Activated CD4-positive, alpha-beta T cell treated with anti-CD3 and anti-CD28 coated beads, Interleukin-2, amount 10 ng/mL, durations not matched to agents 24 days and 14 days (primary cell): ENCODE measurements at regions not wholly inside any gene's neighbourhood (a gene's known extent, or its start where the extent isn't known, plus 50 kb on each side); places are given as distances from the start of the nearest gene placed in this dataset.

Source experiments
- DNase-seq: peaks from one replicate; pipeline ENCODE4 v3.0.0; 2022
- H3K27ac Mint-ChIP-seq: one replicate; pipeline ENCODE4 v1.8.0; 2022; ENCODE audit warnings: mild to moderate bottlenecking, mixed read lengths
- H3K27me3 Mint-ChIP-seq: one replicate; pipeline ENCODE4 v1.8.0; 2022; ENCODE audit warnings: mixed read lengths
- H3K36me3 Mint-ChIP-seq: one replicate; pipeline ENCODE4 v1.8.0; 2022; ENCODE audit warnings: low read depth, mild to moderate bottlenecking, mixed read lengths
- H3K4me1 Mint-ChIP-seq: one replicate; pipeline ENCODE4 v1.8.0; 2021; ENCODE audit warnings: mixed read lengths
- H3K4me3 Mint-ChIP-seq: one replicate; pipeline ENCODE4 v1.8.0; 2022; ENCODE audit warnings: mild to moderate bottlenecking, moderate library complexity, mixed read lengths
- H3K9me3 Mint-ChIP-seq: one replicate; pipeline ENCODE4 v1.8.0; 2021; ENCODE audit warnings: mixed read lengths
- intact Hi-C: fragments of 100-400 bp; cut with micrococcal nuclease; formaldehyde crosslinking; loops from one replicate; pipeline ENCODE4 v1.15.1; 2023

DNA sequence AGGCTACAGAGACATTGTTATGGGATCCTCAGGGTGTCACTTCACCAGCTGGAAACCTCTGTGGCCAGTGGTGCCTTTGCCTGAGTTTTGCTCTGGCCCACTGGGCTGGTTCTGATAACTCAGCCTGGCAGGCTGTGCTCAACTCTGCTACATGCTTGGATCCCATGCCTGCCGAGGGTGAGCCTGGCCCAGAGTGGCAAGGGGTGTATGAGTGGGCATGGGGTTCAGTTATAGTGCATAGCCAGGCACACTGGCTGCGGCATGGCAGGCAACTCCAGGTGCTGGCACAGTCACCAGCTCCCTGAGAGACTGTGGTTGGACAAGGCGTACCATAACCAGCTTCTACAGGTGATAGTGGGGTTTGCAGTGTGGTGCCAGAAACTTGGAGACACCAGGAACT lies 107.0 kb upstream of the PCDH15 start:
- Mint-ChIP-seq H3K4me1 (no peaks in the 10 kb centered on the region), H3K36me3 (no peaks in the 10 kb centered on the region), H3K27me3 (no peaks in the 10 kb centered on the region), H3K4me3 (no peak overlapping the region), H3K9me3 (no peaks in the 10 kb centered on the region), H3K27ac (no peak overlapping the region)
- DNase-seq: no peak
- intact Hi-C loops: no loop called here

DNA sequence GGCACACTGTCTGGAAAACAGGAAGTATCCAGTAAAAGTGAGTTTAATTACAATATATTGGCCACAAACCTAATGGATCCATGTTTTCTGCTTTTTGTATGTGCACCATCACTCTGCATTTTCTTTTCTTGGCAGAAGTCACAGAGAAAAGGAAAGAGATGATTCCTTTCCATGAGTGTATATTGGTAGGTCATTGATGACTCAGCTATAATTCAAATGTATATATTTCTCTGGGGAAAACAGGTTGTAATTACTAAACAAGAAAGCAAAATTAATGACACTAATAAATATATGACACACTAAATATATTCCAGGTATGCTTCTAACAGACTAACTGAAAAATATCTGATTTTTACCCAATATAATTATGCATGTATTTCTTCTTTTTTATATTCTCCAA lies 105.9 kb upstream of the PCDH15 start:
- Mint-ChIP-seq H3K27ac (no peak overlapping the region), H3K27me3 (no peaks in the 10 kb centered on the region), H3K36me3 (no peaks in the 10 kb centered on the region), H3K9me3 (no peaks in the 10 kb centered on the region), H3K4me3 (no peak overlapping the region), H3K4me1 (no peaks in the 10 kb centered on the region)
- intact Hi-C loops: no loop called here
- no peak for DNase-seq

DNA sequence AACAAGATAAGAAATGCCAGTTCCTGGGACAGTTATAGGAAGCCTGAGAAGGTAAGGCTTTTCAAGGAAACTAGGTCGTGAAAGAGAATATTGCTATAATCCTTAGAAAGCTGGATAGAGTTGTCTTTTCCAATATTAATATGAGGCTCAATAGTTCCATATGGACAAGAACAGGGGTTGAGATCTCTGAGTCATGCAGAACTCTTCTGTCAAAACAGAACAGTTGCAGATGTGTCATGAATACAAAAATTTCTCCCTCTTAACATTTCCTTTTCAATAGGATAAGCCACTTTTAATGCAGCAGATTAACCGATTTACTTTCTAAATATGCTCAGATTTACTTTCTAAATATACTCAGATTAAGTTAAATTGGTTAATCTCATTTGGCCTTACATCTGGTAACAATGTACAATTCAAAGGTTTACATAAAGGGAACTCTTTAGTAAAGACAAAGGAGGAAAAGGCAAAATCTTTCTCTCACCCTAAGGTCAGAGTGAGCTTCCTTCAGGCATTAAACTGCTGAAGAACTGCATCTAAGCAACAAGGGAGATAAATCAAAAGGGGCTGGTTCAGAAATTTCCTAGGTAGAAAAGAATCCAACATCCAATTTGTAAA lies 104.7 kb upstream of the PCDH15 start:
- Mint-ChIP-seq H3K27me3 (no peaks in the 10 kb centered on the region), H3K4me1 (no peaks in the 10 kb centered on the region), H3K27ac (no peak overlapping the region), H3K36me3 (no peaks in the 10 kb centered on the region), H3K9me3 (no peaks in the 10 kb centered on the region), H3K4me3 (no peak overlapping the region)
- DNase-seq: no peak
- intact Hi-C loops: no loop called here

DNA sequence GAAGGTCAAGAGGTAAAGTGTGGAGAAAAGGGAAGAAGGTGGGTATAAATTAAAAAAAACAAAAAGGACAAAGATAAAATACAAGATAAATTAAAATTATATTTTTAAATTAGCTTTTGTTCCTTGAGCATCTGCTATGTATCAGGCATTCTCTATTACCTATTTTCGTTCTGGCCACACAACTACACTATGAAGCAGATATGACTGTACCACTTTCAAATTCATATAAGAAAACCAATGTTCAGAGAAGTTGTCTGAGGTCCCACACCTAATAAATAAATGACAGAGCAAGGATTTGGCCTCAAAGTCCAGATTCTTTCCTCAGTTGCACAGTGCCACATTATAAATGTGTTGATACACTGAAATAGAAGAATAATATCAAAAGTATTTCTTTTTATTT lies 103.8 kb upstream of the PCDH15 start:
- no peak for DNase-seq
- Mint-ChIP-seq H3K9me3 (no peaks in the 10 kb centered on the region), H3K27me3 (no peaks in the 10 kb centered on the region), H3K4me1 (no peaks in the 10 kb centered on the region), H3K27ac (no peak overlapping the region), H3K4me3 (no peak overlapping the region), H3K36me3 (no peaks in the 10 kb centered on the region)
- intact Hi-C loops: no loop called here

DNA sequence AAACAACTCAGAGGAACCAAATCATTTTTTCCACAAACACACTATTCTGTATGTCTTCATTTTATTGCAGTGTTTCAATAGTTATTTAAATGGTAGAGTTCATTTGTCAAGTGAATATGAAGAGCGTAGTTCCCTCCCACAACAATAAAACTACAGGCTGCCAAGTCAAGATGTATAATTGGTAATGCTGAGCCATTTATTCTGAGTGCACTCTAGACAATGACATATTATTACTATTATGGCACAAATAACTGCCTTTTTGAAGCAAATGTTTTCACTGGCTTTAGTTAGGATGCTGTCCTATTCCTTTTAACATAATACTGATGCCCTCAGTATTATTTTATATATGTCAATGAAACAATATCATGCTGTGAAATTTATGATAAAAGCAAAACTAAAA lies 102.7 kb upstream of the PCDH15 start:
- no peak overlapping the region for H3K4me3 Mint-ChIP-seq
- H3K27me3 Mint-ChIP-seq: no peaks in the 10 kb centered on the region
- no peaks in the 10 kb centered on the region for H3K4me1 Mint-ChIP-seq
- intact Hi-C loops: no loop called here
- H3K9me3 Mint-ChIP-seq: no peaks in the 10 kb centered on the region
- no peak for DNase-seq
- H3K36me3 Mint-ChIP-seq: no peaks in the 10 kb centered on the region
- no peak overlapping the region for H3K27ac Mint-ChIP-seq

DNA sequence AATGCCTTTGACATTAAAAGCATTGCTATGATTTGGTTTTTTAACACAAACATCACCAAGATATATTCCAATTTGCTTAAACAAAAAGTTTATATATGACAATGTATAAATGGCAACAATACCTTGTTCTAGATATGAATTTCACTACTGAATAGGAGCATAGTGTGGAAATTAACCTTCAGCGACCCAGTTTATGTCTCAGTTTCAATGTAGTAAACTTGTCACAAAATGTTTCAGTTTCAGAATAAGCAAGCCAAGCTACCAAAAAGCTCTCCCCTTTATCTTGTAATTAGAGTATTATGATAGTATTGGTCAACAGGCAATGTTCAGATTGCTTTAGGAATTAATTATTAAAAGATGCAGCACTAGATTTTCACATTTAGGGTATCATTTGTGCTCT lies 99.6 kb upstream of the PCDH15 start:
- intact Hi-C loops: no loop called here
- H3K4me1 Mint-ChIP-seq: no peaks in the 10 kb centered on the region
- no peak for DNase-seq
- no peaks in the 10 kb centered on the region for H3K9me3 Mint-ChIP-seq
- no peaks in the 10 kb centered on the region for H3K36me3 Mint-ChIP-seq
- H3K27me3 Mint-ChIP-seq: no peaks in the 10 kb centered on the region
- no peak overlapping the region for H3K4me3 Mint-ChIP-seq
- H3K27ac Mint-ChIP-seq: no peak overlapping the region

DNA sequence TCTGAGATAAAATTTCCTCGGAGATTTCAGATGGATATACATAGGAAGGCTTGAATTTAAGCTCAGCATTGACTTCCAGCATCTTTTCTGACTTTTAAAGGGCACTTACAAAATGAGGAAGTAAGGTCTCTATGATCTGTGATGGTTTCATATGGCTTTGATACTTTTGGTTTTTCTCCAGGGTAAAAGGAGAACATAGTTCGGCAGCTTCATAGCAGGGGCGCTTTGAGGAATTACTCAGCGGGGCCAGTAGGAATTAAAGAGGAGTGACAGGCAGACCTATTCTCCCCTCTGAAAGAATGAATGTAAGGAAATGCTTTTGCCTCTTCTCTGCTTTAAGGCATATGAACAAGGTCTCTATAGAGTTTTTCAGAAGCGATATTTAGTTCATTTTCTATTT lies 80.0 kb upstream of the PCDH15 start:
- H3K27ac Mint-ChIP-seq: no peak overlapping the region
- no peaks in the 10 kb centered on the region for H3K36me3 Mint-ChIP-seq

DNA sequence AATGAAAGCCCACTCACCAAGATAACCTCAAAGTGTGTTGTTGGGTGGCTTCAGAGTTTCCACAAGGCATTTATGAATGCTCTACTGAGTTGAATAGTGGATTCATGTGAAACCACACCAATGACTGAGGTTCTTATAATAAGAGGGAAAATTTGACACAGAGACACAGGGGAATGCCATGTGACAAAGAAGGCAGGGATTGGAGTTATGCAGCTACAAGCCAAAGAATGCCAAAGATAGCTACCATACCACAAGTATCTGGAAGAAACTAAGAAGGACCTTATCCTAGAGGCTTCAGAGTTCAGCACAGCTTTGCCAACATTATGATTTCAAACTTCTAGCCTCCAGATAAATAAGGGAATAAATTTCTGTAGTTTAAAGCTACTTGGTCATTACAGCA lies 68.0 kb upstream of the PCDH15 start:
- H3K27me3 Mint-ChIP-seq: no peaks in the 10 kb centered on the region
- no peak overlapping the region for H3K4me3 Mint-ChIP-seq
- H3K4me1 Mint-ChIP-seq: no peaks in the 10 kb centered on the region
- no peak for DNase-seq
- H3K36me3 Mint-ChIP-seq: no peaks in the 10 kb centered on the region
- intact Hi-C loops: no loop called here
- no peak overlapping the region for H3K27ac Mint-ChIP-seq
- H3K9me3 Mint-ChIP-seq: peaks cover 3% of the 10 kb centered on the region

More for the DNA sequence above, 80.0 kb upstream of the PCDH15 start:
- Mint-ChIP-seq H3K27me3 (no peaks in the 10 kb centered on the region), H3K4me3 (no peak overlapping the region), H3K4me1 (no peaks in the 10 kb centered on the region), H3K9me3 (no peaks in the 10 kb centered on the region)
- intact Hi-C loops: no loop called here
- no peak for DNase-seq

DNA sequence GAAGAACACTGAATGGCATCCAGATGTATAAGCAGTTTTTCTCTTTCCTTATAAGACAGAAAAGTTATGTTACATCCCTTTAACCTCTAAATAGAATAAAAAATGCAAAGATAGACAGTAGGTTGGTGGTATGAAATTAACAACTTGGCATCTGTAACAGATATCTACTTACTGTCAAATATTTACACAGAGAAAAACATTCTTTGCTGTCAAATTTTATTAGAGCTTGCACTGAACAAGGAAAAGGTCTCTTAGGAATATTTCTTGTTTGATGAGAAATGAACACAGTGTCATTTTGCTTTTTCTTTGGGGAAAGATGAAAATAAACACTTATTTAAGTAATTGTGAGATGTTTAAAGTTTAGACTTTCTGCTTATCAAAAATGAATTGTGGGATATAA lies 65.6 kb upstream of the PCDH15 start:
- Mint-ChIP-seq H3K9me3 (no peaks in the 10 kb centered on the region), H3K27ac (no peak overlapping the region), H3K27me3 (no peaks in the 10 kb centered on the region), H3K36me3 (no peaks in the 10 kb centered on the region), H3K4me3 (no peak overlapping the region), H3K4me1 (no peaks in the 10 kb centered on the region)
- intact Hi-C loops: no loop called here
- no peak for DNase-seq

DNA sequence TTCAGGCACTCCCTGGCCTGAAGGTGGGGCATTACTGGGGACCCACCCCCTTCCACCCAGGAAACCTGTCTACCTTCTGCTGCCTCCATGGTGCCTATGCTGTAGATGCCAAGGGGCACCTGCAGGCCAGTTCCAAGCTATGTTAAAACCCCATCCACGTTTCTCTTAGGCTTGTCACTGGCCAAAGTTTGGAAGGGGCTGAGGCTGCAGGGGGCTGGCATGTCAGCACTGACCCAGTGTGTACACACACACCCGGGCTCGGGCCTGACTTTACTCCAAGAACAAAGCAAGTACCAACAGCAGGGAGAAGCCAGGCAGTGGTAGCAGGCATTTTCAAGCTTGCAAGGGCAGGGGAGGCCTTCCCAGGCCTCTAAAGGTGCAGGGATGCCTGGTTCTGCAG lies 53.8 kb upstream of the PCDH15 start:
- intact Hi-C loops: no loop called here
- no peak for DNase-seq
- Mint-ChIP-seq H3K27ac (no peak overlapping the region), H3K27me3 (no peaks in the 10 kb centered on the region), H3K36me3 (no peaks in the 10 kb centered on the region), H3K4me3 (no peak overlapping the region), H3K9me3 (no peaks in the 10 kb centered on the region), H3K4me1 (no peaks in the 10 kb centered on the region)

DNA sequence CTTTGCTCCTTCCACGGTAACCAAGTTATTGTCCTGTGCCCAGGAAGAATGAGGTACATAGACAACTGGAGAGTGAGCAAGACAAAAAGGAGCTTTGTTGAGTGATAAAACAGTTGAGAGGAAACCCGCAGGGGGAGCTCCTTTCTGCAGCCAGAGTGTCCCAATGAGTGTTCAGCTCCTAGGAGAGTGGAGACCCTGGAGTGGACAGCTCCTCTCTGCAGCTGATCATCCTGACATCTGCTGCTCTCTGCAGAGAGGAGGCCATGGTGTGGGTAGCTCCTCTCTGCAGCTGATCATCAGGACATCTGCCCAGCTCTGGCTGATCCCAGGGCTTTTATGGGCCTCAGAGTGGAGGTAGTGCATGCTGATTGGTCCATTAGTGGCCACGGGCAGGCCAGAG lies 53.4 kb upstream of the PCDH15 start:
- H3K36me3 Mint-ChIP-seq: no peaks in the 10 kb centered on the region
- H3K27me3 Mint-ChIP-seq: no peaks in the 10 kb centered on the region
- H3K4me1 Mint-ChIP-seq: no peaks in the 10 kb centered on the region
- DNase-seq: no peak
- no peak overlapping the region for H3K27ac Mint-ChIP-seq
- no peak overlapping the region for H3K4me3 Mint-ChIP-seq
- no peaks in the 10 kb centered on the region for H3K9me3 Mint-ChIP-seq
- intact Hi-C loops: no loop called here

DNA sequence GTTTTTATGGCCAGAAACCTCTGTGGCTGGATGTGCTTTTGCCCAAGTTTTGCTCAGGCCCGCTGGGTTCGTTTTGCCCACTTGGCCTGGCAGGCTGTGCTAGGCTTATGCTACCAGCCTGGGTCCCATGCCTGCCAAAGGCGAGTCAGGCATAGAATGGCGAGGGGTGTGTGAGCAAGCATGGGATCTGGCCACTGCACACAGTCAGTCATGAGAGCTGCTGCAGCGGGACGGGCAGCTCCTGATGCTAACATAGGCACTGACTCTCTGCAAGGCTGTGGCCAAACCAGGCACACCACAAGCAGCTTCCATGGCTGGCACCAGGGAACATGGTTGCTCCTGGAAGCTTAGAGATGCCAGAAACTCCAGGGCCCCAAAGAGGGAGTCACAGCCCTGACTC lies 52.9 kb upstream of the PCDH15 start:
- intact Hi-C loops: no loop called here
- Mint-ChIP-seq H3K27me3 (no peaks in the 10 kb centered on the region), H3K4me3 (no peak overlapping the region), H3K4me1 (no peaks in the 10 kb centered on the region), H3K27ac (no peak overlapping the region), H3K9me3 (no peaks in the 10 kb centered on the region), H3K36me3 (no peaks in the 10 kb centered on the region)
- DNase-seq: no peak
